ENCODE measurements at regions not wholly inside any gene's neighbourhood (a gene's known extent, or its start where the extent isn't known, plus 50 kb on each side); places are given as distances from the start of the nearest gene placed in this dataset.

DNA sequence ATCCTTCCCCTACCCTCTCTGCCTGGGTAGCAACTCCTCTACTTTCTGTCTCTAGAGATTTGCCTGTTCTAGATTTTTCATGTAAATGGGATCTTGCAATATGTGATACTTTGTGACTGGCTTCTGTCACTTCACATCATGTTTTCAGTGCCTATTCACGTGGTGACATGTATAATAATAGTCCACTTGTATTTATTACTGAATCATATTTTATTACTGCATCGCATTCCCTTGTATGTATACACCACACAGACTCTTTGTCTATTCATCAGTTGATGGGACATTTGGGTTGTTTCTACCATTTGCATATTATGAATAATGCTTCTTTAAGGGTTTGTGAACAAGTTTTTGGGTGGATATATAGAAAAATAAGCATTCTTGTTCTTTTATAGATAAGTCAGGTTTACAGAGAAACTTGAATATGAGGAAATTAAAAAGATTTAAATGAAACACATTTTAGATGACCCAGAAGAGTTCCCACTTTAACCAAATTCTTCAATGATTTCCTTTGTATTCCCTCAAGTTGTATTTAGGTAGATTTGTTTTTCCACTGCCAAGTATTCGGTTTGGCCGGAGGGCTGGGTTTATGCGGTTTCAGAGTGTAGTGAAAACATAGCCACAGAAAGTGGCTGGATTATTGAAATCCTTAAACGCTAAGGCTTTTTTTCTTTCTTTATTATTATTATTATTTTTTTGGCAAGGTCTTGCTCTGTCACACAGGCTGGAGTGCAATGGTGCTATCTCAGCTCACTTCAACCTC, 178.7 kb upstream of the TMTC1 start:
- Histone ChIP-seq H3K27ac (no peak overlapping the region), H3K4me1 (no peaks in the 10 kb centered on the region), H3K36me3 (no peaks in the 10 kb centered on the region), H3K27me3 (ENCODE audit: low read depth) (no peaks in the 10 kb centered on the region), H3K9me3 (no peaks in the 10 kb centered on the region), H3K4me3 (no peak overlapping the region)
- TF ChIP-seq, protein P1, sequence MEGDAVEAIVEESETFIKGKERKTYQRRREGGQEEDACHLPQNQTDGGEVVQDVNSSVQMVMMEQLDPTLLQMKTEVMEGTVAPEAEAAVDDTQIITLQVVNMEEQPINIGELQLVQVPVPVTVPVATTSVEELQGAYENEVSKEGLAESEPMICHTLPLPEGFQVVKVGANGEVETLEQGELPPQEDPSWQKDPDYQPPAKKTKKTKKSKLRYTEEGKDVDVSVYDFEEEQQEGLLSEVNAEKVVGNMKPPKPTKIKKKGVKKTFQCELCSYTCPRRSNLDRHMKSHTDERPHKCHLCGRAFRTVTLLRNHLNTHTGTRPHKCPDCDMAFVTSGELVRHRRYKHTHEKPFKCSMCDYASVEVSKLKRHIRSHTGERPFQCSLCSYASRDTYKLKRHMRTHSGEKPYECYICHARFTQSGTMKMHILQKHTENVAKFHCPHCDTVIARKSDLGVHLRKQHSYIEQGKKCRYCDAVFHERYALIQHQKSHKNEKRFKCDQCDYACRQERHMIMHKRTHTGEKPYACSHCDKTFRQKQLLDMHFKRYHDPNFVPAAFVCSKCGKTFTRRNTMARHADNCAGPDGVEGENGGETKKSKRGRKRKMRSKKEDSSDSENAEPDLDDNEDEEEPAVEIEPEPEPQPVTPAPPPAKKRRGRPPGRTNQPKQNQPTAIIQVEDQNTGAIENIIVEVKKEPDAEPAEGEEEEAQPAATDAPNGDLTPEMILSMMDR (IDR thresholded peaks at IDR 0.05), result no peak
- intact Hi-C loops (cut with DNase I), result no loop called here
- ATAC-seq (no peak), DNase-seq (no peak)

DNA sequence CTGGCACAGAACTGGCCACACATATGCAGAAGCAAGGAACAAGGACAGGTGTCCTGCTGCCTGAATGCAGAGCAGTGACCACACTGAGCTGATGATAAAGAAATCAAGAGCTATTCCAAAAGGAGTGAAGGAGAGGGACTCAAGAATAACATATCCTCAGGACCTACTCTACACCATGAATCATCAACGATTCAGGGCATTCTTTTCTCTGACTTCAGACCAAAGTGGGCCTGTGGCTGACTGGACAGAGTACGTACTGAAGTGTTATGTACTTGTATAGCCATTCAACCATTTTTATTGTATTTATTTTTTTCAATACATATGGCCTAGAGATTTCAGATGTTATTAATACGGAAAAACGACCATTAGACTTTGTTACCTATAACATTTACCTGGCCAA, 177.5 kb upstream of the TMTC1 start:
- Histone ChIP-seq H3K36me3 (no peaks in the 10 kb centered on the region), H3K27me3 (ENCODE audit: low read depth) (no peaks in the 10 kb centered on the region), H3K4me1 (no peaks in the 10 kb centered on the region), H3K9me3 (no peaks in the 10 kb centered on the region), H3K27ac (no peak overlapping the region), H3K4me3 (no peak overlapping the region)
- intact Hi-C loops (cut with DNase I), result no loop called here
- TF ChIP-seq, protein P1 (IDR thresholded peaks at IDR 0.05), result no peak
- DNase-seq (no peak), ATAC-seq (no peak)

DNA sequence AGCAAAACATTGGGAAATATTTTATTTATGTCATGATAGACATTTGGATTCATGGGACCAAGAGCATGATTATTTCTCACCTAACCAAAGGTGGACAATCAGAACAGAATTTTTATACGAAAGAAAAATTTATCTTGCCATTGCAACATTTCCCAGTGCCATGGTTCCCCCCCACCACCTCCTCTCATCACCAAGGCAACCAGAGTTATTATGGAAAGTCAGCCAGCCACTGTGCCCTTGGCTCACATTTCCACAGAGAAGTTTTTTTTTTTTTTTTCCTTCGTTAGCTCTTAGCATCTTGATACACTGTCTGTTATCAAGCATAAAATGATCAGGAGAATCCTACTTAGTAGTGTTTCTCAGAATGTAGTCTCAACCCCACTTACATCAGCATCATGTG, 176.4 kb upstream of the TMTC1 start:
- Histone ChIP-seq H3K27me3 (ENCODE audit: low read depth) (no peaks in the 10 kb centered on the region), H3K36me3 (no peaks in the 10 kb centered on the region), H3K4me1 (no peaks in the 10 kb centered on the region), H3K27ac (no peak overlapping the region), H3K9me3 (no peaks in the 10 kb centered on the region), H3K4me3 (no peak overlapping the region)
- DNase-seq (no peak), ATAC-seq (no peak)
- intact Hi-C loops (cut with DNase I), result no loop called here
- TF ChIP-seq, protein P1 (IDR thresholded peaks at IDR 0.05), result no peak

DNA sequence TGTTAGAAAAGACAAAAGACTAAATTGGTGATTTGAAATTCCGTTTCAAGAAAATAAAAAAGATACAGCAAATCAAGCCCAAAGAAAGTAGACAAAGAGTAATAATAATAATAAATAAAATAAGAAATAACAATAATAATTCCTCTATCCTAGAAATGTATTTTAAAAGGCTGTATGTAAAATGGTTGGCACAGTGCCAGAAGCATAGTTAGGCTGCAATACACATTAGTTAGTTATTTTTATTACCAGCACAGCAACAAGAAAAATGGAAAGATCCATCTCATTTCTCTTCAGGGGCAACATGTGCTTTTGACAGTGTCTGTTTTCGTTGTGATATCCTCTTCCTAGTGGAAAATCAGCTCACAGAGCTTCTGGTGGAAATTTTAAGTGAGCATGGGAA, 174.1 kb upstream of the TMTC1 start:
- ATAC-seq (no peak), DNase-seq (no peak)
- H3K4me3 ChIP-seq, result no peak overlapping the region
- H3K4me1 ChIP-seq, result no peaks in the 10 kb centered on the region
- H3K27ac ChIP-seq, result no peak overlapping the region
- H3K27me3 ChIP-seq (ENCODE audit: low read depth), result no peaks in the 10 kb centered on the region
- intact Hi-C loops (cut with DNase I), result no loop called here
- H3K36me3 ChIP-seq, result no peaks in the 10 kb centered on the region
- no peaks in the 10 kb centered on the region for H3K9me3 ChIP-seq
- TF ChIP-seq, protein P1 (IDR thresholded peaks at IDR 0.05), result no peak

- no peak for ATAC-seq
Observed at GRCh38 chr12:29945904-29946303, 162.2 kb upstream of the TMTC1 start.

More at GRCh38 chr12:29945904-29946303, 162.2 kb upstream of the TMTC1 start:
- no peak overlapping the region for H3K4me3 ChIP-seq
- intact Hi-C loops (cut with DNase I), result no loop called here
- H3K27ac ChIP-seq, result no peak overlapping the region
- DNase-seq, result no peak
- H3K9me3 ChIP-seq, result no peaks in the 10 kb centered on the region
- H3K4me1 ChIP-seq, result no peaks in the 10 kb centered on the region
- no peaks in the 10 kb centered on the region for H3K36me3 ChIP-seq
- TF ChIP-seq, protein P1 (IDR thresholded peaks at IDR 0.05), result no peak
- no peaks in the 10 kb centered on the region for H3K27me3 ChIP-seq (ENCODE audit: low read depth)

All from lower lobe of right lung (tissue), 2 donors.